Right kidney (tissue), 1 donor: ENCODE measurements at regions not wholly inside any gene's neighbourhood (a gene's known extent, or its start where the extent isn't known, plus 50 kb on each side); places are given as distances from the start of the nearest gene placed in this dataset.
"Not testable (repeated sequence)": the region's sequence is repeated elsewhere in the genome, so short reads cannot be mapped to it uniquely, and the experiment has no call there.

Experiments used
- DNase-seq: peaks from one replicate; pipeline ENCODE4 v3.0.0-alpha.2; 2016

GRCh38 chr3:56924700-56925099 is 123.0 kb upstream of the ARHGEF3 start:
- DNase-seq: not testable (repeated sequence)

- DNase-seq: no peak
These were observed 121.9 kb upstream of the ARHGEF3 start for GRCh38 chr3:56923526-56924224.

GRCh38 chr3:56921573-56922453 is 120.1 kb upstream of the ARHGEF3 start:
- DNase-seq: no peak

GRCh38 chr3:56919797-56920195 is 118.0 kb upstream of the ARHGEF3 start:
- no peak for DNase-seq

- no peak for DNase-seq
These were observed 117.5 kb upstream of the ARHGEF3 start for GRCh38 chr3:56919137-56919796.

- no peak for DNase-seq
These were observed 116.4 kb upstream of the ARHGEF3 start for GRCh38 chr3:56918111-56918568.

- no peak for DNase-seq
These were observed 115.8 kb upstream of the ARHGEF3 start for GRCh38 chr3:56917361-56918110.

- DNase-seq: no peak
These were observed 115.1 kb upstream of the ARHGEF3 start for GRCh38 chr3:56916716-56917360.

- DNase-seq: peak; percentile 37
These were observed 114.3 kb upstream of the ARHGEF3 start for GRCh38 chr3:56915966-56916586.

- DNase-seq: no peak
These were observed 112.9 kb upstream of the ARHGEF3 start for GRCh38 chr3:56914646-56915045.

- DNase-seq: no peak
These were observed 109.6 kb upstream of the ARHGEF3 start for GRCh38 chr3:56911363-56911762.

- no peak for DNase-seq
These were observed 107.6 kb upstream of the ARHGEF3 start for GRCh38 chr3:56909349-56909748.

GRCh38 chr3:56908004-56908403 is 106.3 kb upstream of the ARHGEF3 start:
- DNase-seq: no peak

GRCh38 chr3:56904552-56905215 is 102.9 kb upstream of the ARHGEF3 start:
- DNase-seq: no peak

GRCh38 chr3:56903231-56903782 is 101.6 kb upstream of the ARHGEF3 start:
- no peak for DNase-seq

GRCh38 chr3:56902468-56903160 is 100.9 kb upstream of the ARHGEF3 start:
- DNase-seq: no peak

GRCh38 chr3:56900801-56901200 is 99.1 kb upstream of the ARHGEF3 start:
- no peak for DNase-seq

GRCh38 chr3:56899851-56900250 is 98.1 kb upstream of the ARHGEF3 start:
- DNase-seq: no peak

GRCh38 chr3:56899078-56899477 is 97.3 kb upstream of the ARHGEF3 start:
- DNase-seq: no peak

- DNase-seq: no peak
These were observed 94.6 kb upstream of the ARHGEF3 start for GRCh38 chr3:56896357-56896756.
